HEK293T (cell line): ENCODE measurements at regions not wholly inside any gene's neighbourhood (a gene's known extent, or its start where the extent isn't known, plus 50 kb on each side); places are given as distances from the start of the nearest gene placed in this dataset.

Experiments used
- BHLHE40 ChIP-seq: fragments of 450-650 bp; IDR thresholded peaks from 2 replicates; pipeline ENCODE4 v1.6.1; 2016; ENCODE audit warnings: mild to moderate bottlenecking, moderate library complexity, borderline replicate concordance
- CTBP1 ChIP-seq: fragments of 450-650 bp; IDR thresholded peaks from 2 replicates; pipeline ENCODE4 v1.6.1; 2016; ENCODE audit warnings: borderline replicate concordance
- FOXK2 ChIP-seq: fragments of 450-650 bp; IDR thresholded peaks from 2 replicates; pipeline ENCODE4 v1.6.1; 2016; ENCODE audit warnings: mild to moderate bottlenecking
- NFRKB ChIP-seq: fragments of 450-650 bp; IDR thresholded peaks from 2 replicates; pipeline ENCODE4 v1.6.1; 2016; ENCODE audit warnings: mild to moderate bottlenecking, moderate library complexity
- PKNOX1 ChIP-seq: fragments of 450-650 bp; IDR thresholded peaks from 2 replicates; pipeline ENCODE4 v1.6.1; 2016
- SP1 ChIP-seq: fragments of 450-650 bp; IDR thresholded peaks from 2 replicates; pipeline ENCODE4 v1.6.1; 2017

GRCh38 chrX:67044866-67045265 lies 406.0 kb upstream of the EDA2R start:
- TF ChIP-seq FOXK2 (no peak), BHLHE40 (no peak), PKNOX1 (no peak), CTBP1 (no peak), SP1 (no peak), NFRKB (no peak)
